Neural progenitor cell (in vitro differentiated cells): ENCODE measurements at regions not wholly inside any gene's neighbourhood (a gene's known extent, or its start where the extent isn't known, plus 50 kb on each side); places are given as distances from the start of the nearest gene placed in this dataset.
"Not testable (repeated sequence)": the region's sequence is repeated elsewhere in the genome, so short reads cannot be mapped to it uniquely, and the experiment has no call there.

Source experiments
- DNase-seq: peaks from one replicate; pipeline ENCODE4 v3.0.0-alpha.2; 2016; ENCODE audit warnings: low spot score
- H2AFZ ChIP-seq: fragments of 200-600 bp; sonication (generic); replicated peaks from 2 replicates; pipeline ENCODE4 v1.6.1; 2016; ENCODE audit warnings: antibody characterized with exemption
- H3F3A ChIP-seq: fragments of 200-600 bp; sonication (generic); 2 replicates; pipeline ENCODE4 v1.6.1; 2016; ENCODE audit warnings: antibody characterized with exemption, low read depth
- H3K27ac ChIP-seq: fragments of 200-600 bp; sonication (generic); 2 replicates; pipeline ENCODE4 v1.5.1; 2016; ENCODE audit warnings: mild to moderate bottlenecking
- H3K27me3 ChIP-seq: fragments of 200-600 bp; sonication (generic); 2 replicates; pipeline ENCODE4 v1.6.1; 2016; ENCODE audit warnings: mild to moderate bottlenecking, moderate library complexity
- H3K36me3 ChIP-seq: fragments of 200-600 bp; sonication (generic); 2 replicates; pipeline ENCODE4 v1.5.1; 2016
- H3K4me1 ChIP-seq: fragments of 200-600 bp; sonication (generic); 2 replicates; pipeline ENCODE4 v1.6.1; 2016; ENCODE audit warnings: mixed run types
- H3K4me2 ChIP-seq: fragments of 200-600 bp; sonication (generic); 2 replicates; pipeline ENCODE4 v1.6.1; 2016
- H3K4me3 ChIP-seq: fragments of 200-600 bp; sonication (generic); 2 replicates; pipeline ENCODE4 v1.5.1; 2016
- H3K79me2 ChIP-seq: fragments of 200-600 bp; sonication (generic); 2 replicates; pipeline ENCODE4 v1.6.1; 2016; ENCODE audit warnings: low read depth
- H3K9ac ChIP-seq: fragments of 200-600 bp; sonication (generic); 2 replicates; pipeline ENCODE4 v1.6.1; 2016
- H3K9me3 ChIP-seq: fragments of 200-600 bp; sonication (generic); 2 replicates; pipeline ENCODE4 v1.5.1; 2016; ENCODE audit warnings: low read depth
- H4K20me1 ChIP-seq: fragments of 200-600 bp; sonication (generic); 2 replicates; pipeline ENCODE4 v1.6.1; 2016; ENCODE audit warnings: low read depth
- H3K27ac Mint-ChIP-seq: 3 replicates; pipeline ENCODE4 v1.8.0; 2021; ENCODE audit warnings: mixed read lengths
- H3K27me3 Mint-ChIP-seq: 2 replicates; pipeline ENCODE4 v1.8.0; 2022; ENCODE audit warnings: low read depth, mild to moderate bottlenecking, inconsistent platforms, moderate library complexity, mixed read lengths; ENCODE audit not compliant: insufficient read depth
- H3K36me3 Mint-ChIP-seq: 3 replicates; pipeline ENCODE4 v1.8.0; 2021; ENCODE audit warnings: mixed read lengths
- H3K4me1 Mint-ChIP-seq: 3 replicates; pipeline ENCODE4 v1.8.0; 2021; ENCODE audit warnings: mixed read lengths
- H3K4me3 Mint-ChIP-seq: 3 replicates; pipeline ENCODE4 v1.8.0; 2021; ENCODE audit warnings: mild to moderate bottlenecking, moderate library complexity, mixed read lengths
- H3K9me3 Mint-ChIP-seq: 3 replicates; pipeline ENCODE4 v1.8.0; 2020; ENCODE audit warnings: mixed read lengths
- EZH2 ChIP-seq: fragments of 200-600 bp; sonication (generic); IDR thresholded peaks from 2 replicates; pipeline ENCODE4 v1.6.1; 2017; ENCODE audit warnings: antibody characterized with exemption, mild to moderate bottlenecking, moderate library complexity
- EZH2phosphoT487 ChIP-seq: fragments of 200-600 bp; sonication (generic); IDR thresholded peaks from 2 replicates; pipeline ENCODE4 v1.6.1; 2017; ENCODE audit warnings: antibody characterized with exemption
- TF ChIP-seq, protein P1 (sequence below): fragments of 200-600 bp; sonication (generic); IDR thresholded peaks from 2 replicates; pipeline ENCODE4 v1.5.1; 2017; ENCODE audit warnings: antibody characterized with exemption, mild to moderate bottlenecking

DNA sequence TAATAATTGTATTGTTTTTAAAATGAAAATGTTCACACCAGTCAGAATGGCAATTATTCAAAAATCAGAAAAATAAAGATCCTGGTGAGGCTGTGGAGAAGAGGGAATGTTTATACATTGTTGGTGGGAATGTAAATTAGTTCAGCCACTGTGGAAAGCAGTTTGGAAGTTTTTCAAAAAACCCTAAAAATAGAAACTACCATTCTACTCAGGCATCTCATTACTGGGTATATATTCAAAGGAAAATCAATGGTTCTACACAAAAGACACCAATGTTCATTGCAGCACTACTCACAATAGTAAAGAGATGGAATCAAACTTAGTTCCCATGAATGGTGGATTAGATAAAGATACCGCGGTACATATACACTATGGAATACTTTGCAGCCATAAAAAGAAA is 461.5 kb upstream of the ADGRB3 start:
- Mint-ChIP-seq H3K27me3 (no peaks in the 10 kb centered on the region), H3K9me3 (no peaks in the 10 kb centered on the region), H3K4me1 (no peaks in the 10 kb centered on the region), H3K27ac (no peak overlapping the region), H3K4me3 (no peak overlapping the region), H3K36me3 (no peaks in the 10 kb centered on the region)
- no peak for DNase-seq
- Histone ChIP-seq H3K27me3 (no peaks in the 10 kb centered on the region), H3K4me2 (no peak overlapping the region), H3K4me1 (no peaks in the 10 kb centered on the region), H3K79me2 (no peaks in the 10 kb centered on the region), H3K9ac (no peak overlapping the region), H4K20me1 (no peaks in the 10 kb centered on the region), H3K27ac (no peak overlapping the region), H2AFZ (no peak overlapping the region), H3K4me3 (no peak overlapping the region), H3K9me3 (no peaks in the 10 kb centered on the region), H3K36me3 (no peaks in the 10 kb centered on the region), H3F3A (no peaks in the 10 kb centered on the region)
- TF ChIP-seq EZH2: no peak

GRCh38 chr6:68169922-68170321 is 465.2 kb upstream of the ADGRB3 start:
- Mint-ChIP-seq H3K9me3 (no peaks in the 10 kb centered on the region), H3K27ac (no peak overlapping the region), H3K27me3 (no peaks in the 10 kb centered on the region), H3K4me1 (no peaks in the 10 kb centered on the region), H3K4me3 (no peak overlapping the region), H3K36me3 (no peaks in the 10 kb centered on the region)
- H3K9me3 ChIP-seq: no peaks in the 10 kb centered on the region
- no peaks in the 10 kb centered on the region for H4K20me1 ChIP-seq
- TF ChIP-seq EZH2 (no peak), EZH2phosphoT487 (no peak)
- TF ChIP-seq, protein P1, sequence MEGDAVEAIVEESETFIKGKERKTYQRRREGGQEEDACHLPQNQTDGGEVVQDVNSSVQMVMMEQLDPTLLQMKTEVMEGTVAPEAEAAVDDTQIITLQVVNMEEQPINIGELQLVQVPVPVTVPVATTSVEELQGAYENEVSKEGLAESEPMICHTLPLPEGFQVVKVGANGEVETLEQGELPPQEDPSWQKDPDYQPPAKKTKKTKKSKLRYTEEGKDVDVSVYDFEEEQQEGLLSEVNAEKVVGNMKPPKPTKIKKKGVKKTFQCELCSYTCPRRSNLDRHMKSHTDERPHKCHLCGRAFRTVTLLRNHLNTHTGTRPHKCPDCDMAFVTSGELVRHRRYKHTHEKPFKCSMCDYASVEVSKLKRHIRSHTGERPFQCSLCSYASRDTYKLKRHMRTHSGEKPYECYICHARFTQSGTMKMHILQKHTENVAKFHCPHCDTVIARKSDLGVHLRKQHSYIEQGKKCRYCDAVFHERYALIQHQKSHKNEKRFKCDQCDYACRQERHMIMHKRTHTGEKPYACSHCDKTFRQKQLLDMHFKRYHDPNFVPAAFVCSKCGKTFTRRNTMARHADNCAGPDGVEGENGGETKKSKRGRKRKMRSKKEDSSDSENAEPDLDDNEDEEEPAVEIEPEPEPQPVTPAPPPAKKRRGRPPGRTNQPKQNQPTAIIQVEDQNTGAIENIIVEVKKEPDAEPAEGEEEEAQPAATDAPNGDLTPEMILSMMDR: no peak
- no peaks in the 10 kb centered on the region for H3F3A ChIP-seq
- H3K27ac ChIP-seq: no peak overlapping the region
- no peaks in the 10 kb centered on the region for H3K27me3 ChIP-seq
- H3K4me3 ChIP-seq: no peak overlapping the region
- no peak overlapping the region for H3K4me2 ChIP-seq
- no peaks in the 10 kb centered on the region for H3K36me3 ChIP-seq
- no peak overlapping the region for H2AFZ ChIP-seq
- no peak for DNase-seq
- no peaks in the 10 kb centered on the region for H3K4me1 ChIP-seq
- H3K9ac ChIP-seq: no peak overlapping the region
- H3K79me2 ChIP-seq: no peaks in the 10 kb centered on the region

GRCh38 chr6:68167604-68168003 is 467.5 kb upstream of the ADGRB3 start:
- H3K4me1 Mint-ChIP-seq: no peaks in the 10 kb centered on the region
- Histone ChIP-seq H3K27ac (no peak overlapping the region), H3K4me2 (no peak overlapping the region), H3K9ac (no peak overlapping the region), H3K27me3 (no peaks in the 10 kb centered on the region), H4K20me1 (no peaks in the 10 kb centered on the region), H3K9me3 (no peaks in the 10 kb centered on the region), H3K36me3 (no peaks in the 10 kb centered on the region), H3K4me1 (no peaks in the 10 kb centered on the region), H3K4me3 (no peak overlapping the region), H3K79me2 (no peaks in the 10 kb centered on the region), H2AFZ (no peak overlapping the region), H3F3A (no peaks in the 10 kb centered on the region)
- H3K9me3 Mint-ChIP-seq: peaks cover 2% of the 10 kb centered on the region
- no peaks in the 10 kb centered on the region for H3K27me3 Mint-ChIP-seq
- no peak for DNase-seq
- no peaks in the 10 kb centered on the region for H3K36me3 Mint-ChIP-seq
- no peak overlapping the region for H3K27ac Mint-ChIP-seq
- no peak overlapping the region for H3K4me3 Mint-ChIP-seq
- TF ChIP-seq, protein P1: no peak
- TF ChIP-seq EZH2: no peak
- no peak for TF ChIP-seq EZH2phosphoT487

DNA sequence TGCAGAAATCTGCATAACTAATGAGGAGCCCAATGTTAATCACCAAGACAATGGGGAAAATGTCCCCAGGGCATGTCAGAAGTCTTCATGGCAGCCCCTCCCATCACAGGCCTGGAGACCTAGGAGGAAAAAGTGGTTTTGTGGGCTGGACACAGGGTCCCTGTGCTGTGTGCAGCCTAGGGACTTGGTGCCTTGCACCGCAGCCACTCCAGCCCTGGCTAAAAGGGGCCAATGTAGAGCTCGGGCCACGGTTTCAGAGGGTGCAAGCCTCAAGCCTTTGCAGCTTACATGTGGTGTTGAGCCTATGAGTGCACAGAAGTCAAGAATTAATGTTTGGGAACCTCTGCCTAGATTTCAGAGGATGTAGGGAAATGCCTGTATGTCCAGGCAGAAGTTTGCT is 474.3 kb upstream of the ADGRB3 start:
- H3K36me3 ChIP-seq, H3K79me2 ChIP-seq, H3K4me2 ChIP-seq, H3K27ac ChIP-seq, H3K4me3 Mint-ChIP-seq, H3K4me1 ChIP-seq, H2AFZ ChIP-seq, H3K9ac ChIP-seq, H3F3A ChIP-seq, H3K9me3 ChIP-seq, H3K27ac Mint-ChIP-seq, H3K36me3 Mint-ChIP-seq, H4K20me1 ChIP-seq, H3K4me3 ChIP-seq, H3K4me1 Mint-ChIP-seq, H3K27me3 ChIP-seq, DNase-seq, H3K27me3 Mint-ChIP-seq: not testable (repeated sequence)
- peaks cover 19% of the 10 kb centered on the region for H3K9me3 Mint-ChIP-seq
